GM23338 (cell line): ENCODE measurements at regions not wholly inside any gene's neighbourhood (a gene's known extent, or its start where the extent isn't known, plus 50 kb on each side); places are given as distances from the start of the nearest gene placed in this dataset.

Experiments used
- ATAC-seq: fragments of 200-7000 bp; cut with Tn5 transposase; 3 replicates; pipeline ENCODE4 v1.9.1; 2020
- DNase-seq: peaks from one replicate; pipeline ENCODE4 v3.0.0-alpha.2; 2015; ENCODE audit warnings: low spot score
- H2AFZ ChIP-seq: fragments of 200-600 bp; sonication (generic); 2 replicates; pipeline ENCODE4 v1.8.0; 2016; ENCODE audit warnings: antibody characterized with exemption, mild to moderate bottlenecking, moderate library complexity
- H3F3A ChIP-seq: fragments of 200-600 bp; sonication (generic); replicated peaks from 2 replicates; pipeline ENCODE4 v1.8.0; 2017; ENCODE audit warnings: antibody characterized with exemption, mixed run types, low read depth
- H3K27ac ChIP-seq: fragments of 200-600 bp; sonication (generic); 2 replicates; pipeline ENCODE4 v1.6.1; 2016; ENCODE audit warnings: low read depth
- H3K27me3 ChIP-seq: fragments of 200-600 bp; sonication (generic); 2 replicates; pipeline ENCODE4 v1.8.0; 2016; ENCODE audit warnings: mild to moderate bottlenecking, mixed run types, moderate library complexity; ENCODE audit not compliant: insufficient read depth
- H3K36me3 ChIP-seq: fragments of 200-600 bp; sonication (generic); 2 replicates; pipeline ENCODE4 v1.8.0; 2016; ENCODE audit warnings: mild to moderate bottlenecking; ENCODE audit not compliant: insufficient read depth
- H3K4me1 ChIP-seq: fragments of 200-600 bp; sonication (generic); 2 replicates; pipeline ENCODE4 v1.8.0; 2016; ENCODE audit warnings: mild to moderate bottlenecking, moderate library complexity; ENCODE audit not compliant: insufficient read depth
- H3K4me2 ChIP-seq: fragments of 200-600 bp; sonication (generic); 2 replicates; pipeline ENCODE4 v1.7.1; 2017; ENCODE audit warnings: mixed run types
- H3K4me3 ChIP-seq: fragments of 200-600 bp; sonication (generic); 2 replicates; pipeline ENCODE4 v1.6.1; 2016; ENCODE audit warnings: mixed run types
- H3K79me2 ChIP-seq: fragments of 200-600 bp; sonication (generic); replicated peaks from 2 replicates; pipeline ENCODE4 v1.8.0; 2017; ENCODE audit warnings: mild to moderate bottlenecking; ENCODE audit not compliant: insufficient read depth
- H3K9me2 ChIP-seq: fragments of 200-600 bp; sonication (generic); 2 replicates; pipeline ENCODE4 v1.8.0; 2017; ENCODE audit not compliant: insufficient read depth
- H4K20me1 ChIP-seq: fragments of 200-600 bp; sonication (generic); replicated peaks from 2 replicates; pipeline ENCODE4 v1.8.0; 2017; ENCODE audit warnings: mild to moderate bottlenecking; ENCODE audit not compliant: insufficient read depth
- H3K27ac Mint-ChIP-seq: 2 replicates; pipeline ENCODE4 v1.8.0; 2020; ENCODE audit warnings: inconsistent platforms, mild to moderate bottlenecking, moderate library complexity, mixed read lengths
- H3K27me3 Mint-ChIP-seq: 3 replicates; pipeline ENCODE4 v1.8.0; 2022; ENCODE audit warnings: low read depth, mild to moderate bottlenecking, moderate library complexity, mixed read lengths, inconsistent platforms; ENCODE audit not compliant: insufficient read depth, poor library complexity
- H3K36me3 Mint-ChIP-seq: 3 replicates; pipeline ENCODE4 v1.8.0; 2021; ENCODE audit warnings: low read depth, mild to moderate bottlenecking, inconsistent platforms, moderate library complexity, mixed read lengths
- H3K4me1 Mint-ChIP-seq: 3 replicates; pipeline ENCODE4 v1.8.0; 2020; ENCODE audit warnings: mild to moderate bottlenecking, inconsistent platforms, mixed read lengths
- H3K4me3 Mint-ChIP-seq: 3 replicates; pipeline ENCODE4 v1.8.0; 2021; ENCODE audit warnings: moderate library complexity, mild to moderate bottlenecking, inconsistent platforms, mixed read lengths
- H3K9me3 Mint-ChIP-seq: 3 replicates; pipeline ENCODE4 v1.8.0; 2020; ENCODE audit warnings: moderate library complexity, mild to moderate bottlenecking, inconsistent platforms, mixed read lengths
- CREB1 ChIP-seq: fragments of 250-450 bp; sonication (Bioruptor Pico); IDR thresholded peaks from 2 replicates; pipeline ENCODE4 v1.5.0; 2020; ENCODE audit warnings: low read depth, mild to moderate bottlenecking, moderate library complexity
- EZH2 ChIP-seq: fragments of 200-600 bp; sonication (generic); IDR thresholded peaks from one replicate; pipeline ENCODE4 v1.8.0; 2017; ENCODE audit warnings: antibody characterized with exemption, mild to moderate bottlenecking, low read depth; ENCODE audit not compliant: unreplicated experiment
- JUNB ChIP-seq: IDR thresholded peaks from one replicate; pipeline ENCODE4 v1.6.1; 2016; ENCODE audit warnings: antibody characterized with exemption; ENCODE audit not compliant: unreplicated experiment
- POLR2AphosphoS5 ChIP-seq: IDR thresholded peaks from 2 replicates; pipeline ENCODE4 v1.6.1; 2016; ENCODE audit warnings: antibody characterized with exemption, low read depth
- STAT1 ChIP-seq: IDR thresholded peaks from one replicate; pipeline ENCODE4 v1.6.1; 2016; ENCODE audit warnings: antibody characterized with exemption; ENCODE audit not compliant: unreplicated experiment
- ZNF114 ChIP-seq: fragments of 250-450 bp; sonication (Bioruptor Pico); IDR thresholded peaks from 2 replicates; pipeline ENCODE4 v1.5.0; 2020; ENCODE audit warnings: mild to moderate bottlenecking, moderate library complexity
- TF ChIP-seq, protein P1 (sequence below): IDR thresholded peaks from one replicate; pipeline ENCODE4 v1.6.1; 2018; ENCODE audit warnings: antibody characterized with exemption; ENCODE audit not compliant: unreplicated experiment
- TF ChIP-seq, protein P2 (sequence below), 2 experiments: fragments of 200-600 bp in 1 of 2; sonication (generic) in 1 of 2; conservative IDR thresholded peaks; 2 replicates each; pipeline versions ENCODE4 v1.5.1 to v1.6.1; 2016 to 2017; ENCODE audit warnings: antibody characterized with exemption in 2 of 2, low read depth in 2 of 2, mild to moderate bottlenecking in 2 of 2, moderate library complexity in 1 of 2
- TF ChIP-seq, protein P3 (sequence below): IDR thresholded peaks from 2 replicates; pipeline ENCODE4 v1.6.1; 2016; ENCODE audit warnings: antibody characterized with exemption

DNA sequence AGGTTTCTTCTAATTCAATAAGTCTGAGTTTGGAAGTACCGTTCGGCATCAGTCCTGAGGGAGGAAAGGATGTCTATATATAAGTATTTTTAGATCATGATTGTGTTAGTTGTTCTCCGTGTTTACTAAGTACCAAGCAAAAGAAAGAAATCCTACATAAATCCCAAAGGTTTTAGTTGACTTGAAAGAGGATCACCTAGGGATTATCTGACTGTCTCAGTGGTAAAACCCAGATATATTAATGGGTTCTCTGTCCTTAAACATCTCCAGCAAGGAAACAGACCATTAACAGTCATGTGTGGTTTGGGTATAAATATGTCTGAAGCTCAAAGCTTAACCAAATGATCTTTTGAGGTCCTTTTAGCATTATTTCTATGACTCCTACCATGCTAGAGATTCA lies 207.1 kb upstream of the RASGEF1B start (continued):
- TF ChIP-seq POLR2AphosphoS5 (no peak), STAT1 (no peak), CREB1 (no peak)
- TF ChIP-seq, protein P1, sequence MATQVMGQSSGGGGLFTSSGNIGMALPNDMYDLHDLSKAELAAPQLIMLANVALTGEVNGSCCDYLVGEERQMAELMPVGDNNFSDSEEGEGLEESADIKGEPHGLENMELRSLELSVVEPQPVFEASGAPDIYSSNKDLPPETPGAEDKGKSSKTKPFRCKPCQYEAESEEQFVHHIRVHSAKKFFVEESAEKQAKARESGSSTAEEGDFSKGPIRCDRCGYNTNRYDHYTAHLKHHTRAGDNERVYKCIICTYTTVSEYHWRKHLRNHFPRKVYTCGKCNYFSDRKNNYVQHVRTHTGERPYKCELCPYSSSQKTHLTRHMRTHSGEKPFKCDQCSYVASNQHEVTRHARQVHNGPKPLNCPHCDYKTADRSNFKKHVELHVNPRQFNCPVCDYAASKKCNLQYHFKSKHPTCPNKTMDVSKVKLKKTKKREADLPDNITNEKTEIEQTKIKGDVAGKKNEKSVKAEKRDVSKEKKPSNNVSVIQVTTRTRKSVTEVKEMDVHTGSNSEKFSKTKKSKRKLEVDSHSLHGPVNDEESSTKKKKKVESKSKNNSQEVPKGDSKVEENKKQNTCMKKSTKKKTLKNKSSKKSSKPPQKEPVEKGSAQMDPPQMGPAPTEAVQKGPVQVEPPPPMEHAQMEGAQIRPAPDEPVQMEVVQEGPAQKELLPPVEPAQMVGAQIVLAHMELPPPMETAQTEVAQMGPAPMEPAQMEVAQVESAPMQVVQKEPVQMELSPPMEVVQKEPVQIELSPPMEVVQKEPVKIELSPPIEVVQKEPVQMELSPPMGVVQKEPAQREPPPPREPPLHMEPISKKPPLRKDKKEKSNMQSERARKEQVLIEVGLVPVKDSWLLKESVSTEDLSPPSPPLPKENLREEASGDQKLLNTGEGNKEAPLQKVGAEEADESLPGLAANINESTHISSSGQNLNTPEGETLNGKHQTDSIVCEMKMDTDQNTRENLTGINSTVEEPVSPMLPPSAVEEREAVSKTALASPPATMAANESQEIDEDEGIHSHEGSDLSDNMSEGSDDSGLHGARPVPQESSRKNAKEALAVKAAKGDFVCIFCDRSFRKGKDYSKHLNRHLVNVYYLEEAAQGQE, result no peak
- TF ChIP-seq, protein P2, sequence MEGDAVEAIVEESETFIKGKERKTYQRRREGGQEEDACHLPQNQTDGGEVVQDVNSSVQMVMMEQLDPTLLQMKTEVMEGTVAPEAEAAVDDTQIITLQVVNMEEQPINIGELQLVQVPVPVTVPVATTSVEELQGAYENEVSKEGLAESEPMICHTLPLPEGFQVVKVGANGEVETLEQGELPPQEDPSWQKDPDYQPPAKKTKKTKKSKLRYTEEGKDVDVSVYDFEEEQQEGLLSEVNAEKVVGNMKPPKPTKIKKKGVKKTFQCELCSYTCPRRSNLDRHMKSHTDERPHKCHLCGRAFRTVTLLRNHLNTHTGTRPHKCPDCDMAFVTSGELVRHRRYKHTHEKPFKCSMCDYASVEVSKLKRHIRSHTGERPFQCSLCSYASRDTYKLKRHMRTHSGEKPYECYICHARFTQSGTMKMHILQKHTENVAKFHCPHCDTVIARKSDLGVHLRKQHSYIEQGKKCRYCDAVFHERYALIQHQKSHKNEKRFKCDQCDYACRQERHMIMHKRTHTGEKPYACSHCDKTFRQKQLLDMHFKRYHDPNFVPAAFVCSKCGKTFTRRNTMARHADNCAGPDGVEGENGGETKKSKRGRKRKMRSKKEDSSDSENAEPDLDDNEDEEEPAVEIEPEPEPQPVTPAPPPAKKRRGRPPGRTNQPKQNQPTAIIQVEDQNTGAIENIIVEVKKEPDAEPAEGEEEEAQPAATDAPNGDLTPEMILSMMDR (conservative IDR thresholded peaks at IDR 0.05; ENCODE audit: low read depth in 2 of 2), result no peak

DNA sequence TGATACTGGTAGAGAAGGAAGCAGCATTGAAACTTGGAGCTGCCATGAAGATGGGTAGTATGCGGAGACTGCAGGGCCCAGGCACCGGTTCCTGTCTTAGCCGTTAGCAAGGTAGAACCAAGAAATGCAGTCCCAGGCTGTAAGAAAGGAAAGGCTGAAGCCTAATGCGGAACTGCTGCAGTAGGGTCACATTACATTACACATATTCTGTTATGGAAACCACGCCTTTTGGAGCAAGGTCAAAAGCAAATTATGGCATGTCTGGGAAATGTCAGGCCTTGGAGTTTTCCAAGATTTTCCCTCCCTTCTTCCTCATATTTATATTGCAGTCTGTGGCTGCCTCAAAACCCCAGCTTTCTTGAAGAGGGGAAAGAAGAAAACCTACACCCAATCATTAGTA lies 204.8 kb upstream of the RASGEF1B start:
- no peak for ATAC-seq
- no peak overlapping the region for H3K4me3 Mint-ChIP-seq
- no peak overlapping the region for H3K4me2 ChIP-seq

More for the DNA sequence above, 204.8 kb upstream of the RASGEF1B start:
- H3K4me1 ChIP-seq, result no peaks in the 10 kb centered on the region
- H3K27ac Mint-ChIP-seq, result no peak overlapping the region
- no peaks in the 10 kb centered on the region for H3K27me3 Mint-ChIP-seq
- no peaks in the 10 kb centered on the region for H3K27me3 ChIP-seq
- no peaks in the 10 kb centered on the region for H3F3A ChIP-seq
- no peaks in the 10 kb centered on the region for H3K79me2 ChIP-seq
- no peaks in the 10 kb centered on the region for H3K4me1 Mint-ChIP-seq
- H2AFZ ChIP-seq, result no peak overlapping the region
- no peaks in the 10 kb centered on the region for H3K9me2 ChIP-seq
- no peaks in the 10 kb centered on the region for H3K36me3 ChIP-seq
- no peak for DNase-seq
- no peaks in the 10 kb centered on the region for H3K9me3 Mint-ChIP-seq
- no peak for TF ChIP-seq JUNB
- TF ChIP-seq, protein P2 (conservative IDR thresholded peaks at IDR 0.05; ENCODE audit: low read depth in 2 of 2), result no peak
- TF ChIP-seq ZNF114 (CRISPR knock-in tag), result no peak
- TF ChIP-seq, protein P3, sequence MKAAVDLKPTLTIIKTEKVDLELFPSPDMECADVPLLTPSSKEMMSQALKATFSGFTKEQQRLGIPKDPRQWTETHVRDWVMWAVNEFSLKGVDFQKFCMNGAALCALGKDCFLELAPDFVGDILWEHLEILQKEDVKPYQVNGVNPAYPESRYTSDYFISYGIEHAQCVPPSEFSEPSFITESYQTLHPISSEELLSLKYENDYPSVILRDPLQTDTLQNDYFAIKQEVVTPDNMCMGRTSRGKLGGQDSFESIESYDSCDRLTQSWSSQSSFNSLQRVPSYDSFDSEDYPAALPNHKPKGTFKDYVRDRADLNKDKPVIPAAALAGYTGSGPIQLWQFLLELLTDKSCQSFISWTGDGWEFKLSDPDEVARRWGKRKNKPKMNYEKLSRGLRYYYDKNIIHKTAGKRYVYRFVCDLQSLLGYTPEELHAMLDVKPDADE, result no peak
- no peak for TF ChIP-seq EZH2
- H4K20me1 ChIP-seq, result no peaks in the 10 kb centered on the region
- H3K27ac ChIP-seq, result no peak overlapping the region
- no peak overlapping the region for H3K4me3 ChIP-seq
- no peaks in the 10 kb centered on the region for H3K36me3 Mint-ChIP-seq
